Breast epithelium (tissue), 4 donors: ENCODE measurements at regions not wholly inside any gene's neighbourhood (a gene's known extent, or its start where the extent isn't known, plus 50 kb on each side); places are given as distances from the start of the nearest gene placed in this dataset.

ENCODE experiments used
- DNase-seq, 2 donors: peaks; one replicate each; pipeline ENCODE4 v3.0.0-alpha.2; 2019; ENCODE audit warnings: low spot score in 2 of 2
- H3K27ac ChIP-seq, 2 donors: fragments of 200-600 bp; sonication (generic) in 1 of 2; one replicate each; pipeline ENCODE4 v1.5.1; 2016 to 2019; ENCODE audit warnings: mild to moderate bottlenecking in 1 of 2
- H3K27me3 ChIP-seq, 2 donors: fragments of 200-600 bp; sonication (generic) in 1 of 2; one replicate each; pipeline versions ENCODE4 v1.5.1 to v1.6.0; 2017 to 2019; ENCODE audit warnings: control low read depth in 1 of 2, mild to moderate bottlenecking in 1 of 2
- H3K36me3 ChIP-seq: fragments of 200-600 bp; one replicate; pipeline ENCODE4 v1.5.1; 2019
- H3K4me1 ChIP-seq, 2 donors: fragments of 200-600 bp; sonication (generic); one replicate each; pipeline ENCODE4 v1.5.1; 2016 to 2019; ENCODE audit warnings: control low read depth in 1 of 2
- H3K4me3 ChIP-seq, 3 donors: fragments of 200-600 bp; sonication (generic); 1 replicate in 2 of 3; 2 replicates in 1 of 3; pipeline ENCODE4 v1.5.1; 2016 to 2019; ENCODE audit warnings: mild to moderate bottlenecking in 3 of 3, moderate library complexity in 2 of 3
- H3K9me3 ChIP-seq, 2 donors: fragments of 200-600 bp; sonication (generic) in 1 of 2; one replicate each; pipeline ENCODE4 v1.5.1; 2016 to 2019; ENCODE audit warnings: control low read depth in 1 of 2
- POLR2A ChIP-seq: fragments of 450-650 bp; IDR thresholded peaks from one replicate; pipeline ENCODE4 v1.6.1; 2016; ENCODE audit warnings: antibody characterized with exemption, mild to moderate bottlenecking, moderate library complexity
- POLR2AphosphoS5 ChIP-seq, 3 donors: sonication (generic); formaldehyde crosslinking; IDR thresholded peaks; one replicate each; pipeline ENCODE4 v1.6.1; 2017; ENCODE audit warnings: antibody characterized with exemption in 3 of 3
- intact Hi-C: fragments of 100-400 bp; cut with DNase I; formaldehyde crosslinking; loops from one replicate; pipeline ENCODE4 v1.15.1; 2023; ENCODE audit warnings: low total_unique reads
- TF ChIP-seq, protein P1 (sequence below), 3 donors: fragments of 450-650 bp; IDR thresholded peaks; one replicate each; pipeline ENCODE4 v1.5.1; 2016 to 2017; ENCODE audit warnings: antibody characterized with exemption in 3 of 3, mild to moderate bottlenecking in 3 of 3, moderate library complexity in 3 of 3

DNA sequence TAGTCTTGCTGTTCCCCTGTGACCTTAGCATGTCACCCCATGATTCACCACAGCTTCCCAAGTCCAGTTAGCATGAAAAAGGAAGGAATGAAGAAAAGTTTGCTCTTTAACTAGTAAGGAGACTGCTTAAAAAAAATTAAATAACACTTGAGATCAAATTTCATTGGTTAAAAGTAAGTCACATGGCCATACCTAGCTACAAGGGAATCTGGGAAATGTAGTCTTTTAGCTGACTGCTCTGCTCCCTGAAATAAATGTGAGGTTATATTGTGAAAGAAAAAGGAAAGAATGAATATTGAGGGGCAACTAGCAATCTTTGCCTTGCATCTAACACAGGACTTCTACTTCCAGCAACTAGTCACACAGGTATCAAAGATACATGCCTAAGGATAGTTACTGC lies 84.7 kb upstream of the LRRN1 start:
- Histone ChIP-seq H3K27ac (no peak overlapping the region), H3K9me3 (no peaks in the 10 kb centered on the region), H3K4me1 (no peaks in the 10 kb centered on the region), H3K27me3 (no peaks in the 10 kb centered on the region), H3K36me3 (no peaks in the 10 kb centered on the region), H3K4me3 (no peak overlapping the region)
- intact Hi-C loops = no loop called here
- DNase-seq = no peak
- TF ChIP-seq POLR2AphosphoS5 (IDR thresholded peaks at IDR 0.05) = no peak
- TF ChIP-seq, protein P1, sequence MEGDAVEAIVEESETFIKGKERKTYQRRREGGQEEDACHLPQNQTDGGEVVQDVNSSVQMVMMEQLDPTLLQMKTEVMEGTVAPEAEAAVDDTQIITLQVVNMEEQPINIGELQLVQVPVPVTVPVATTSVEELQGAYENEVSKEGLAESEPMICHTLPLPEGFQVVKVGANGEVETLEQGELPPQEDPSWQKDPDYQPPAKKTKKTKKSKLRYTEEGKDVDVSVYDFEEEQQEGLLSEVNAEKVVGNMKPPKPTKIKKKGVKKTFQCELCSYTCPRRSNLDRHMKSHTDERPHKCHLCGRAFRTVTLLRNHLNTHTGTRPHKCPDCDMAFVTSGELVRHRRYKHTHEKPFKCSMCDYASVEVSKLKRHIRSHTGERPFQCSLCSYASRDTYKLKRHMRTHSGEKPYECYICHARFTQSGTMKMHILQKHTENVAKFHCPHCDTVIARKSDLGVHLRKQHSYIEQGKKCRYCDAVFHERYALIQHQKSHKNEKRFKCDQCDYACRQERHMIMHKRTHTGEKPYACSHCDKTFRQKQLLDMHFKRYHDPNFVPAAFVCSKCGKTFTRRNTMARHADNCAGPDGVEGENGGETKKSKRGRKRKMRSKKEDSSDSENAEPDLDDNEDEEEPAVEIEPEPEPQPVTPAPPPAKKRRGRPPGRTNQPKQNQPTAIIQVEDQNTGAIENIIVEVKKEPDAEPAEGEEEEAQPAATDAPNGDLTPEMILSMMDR (IDR thresholded peaks at IDR 0.05) = no peak
- no peak for TF ChIP-seq POLR2A

DNA sequence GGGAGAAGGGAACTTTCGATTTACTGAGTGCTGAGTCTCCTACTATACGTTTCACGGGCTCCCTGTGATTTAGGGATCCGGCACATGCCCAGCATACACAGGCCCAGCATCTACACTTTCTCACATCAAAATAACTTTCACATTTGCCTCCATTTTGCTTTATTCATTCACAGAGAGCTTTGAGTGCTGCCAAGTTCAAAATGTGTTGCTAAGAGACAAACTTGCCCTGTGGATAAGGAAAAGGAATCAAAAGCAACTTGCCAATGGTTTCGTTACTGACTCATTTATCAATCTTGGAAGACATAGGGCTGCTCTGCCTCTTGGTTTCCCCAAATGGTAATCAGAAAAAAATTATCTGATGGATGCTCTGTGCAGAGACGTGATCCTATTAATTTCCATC lies 86.3 kb upstream of the LRRN1 start:
- TF ChIP-seq POLR2A = no peak
- TF ChIP-seq, protein P1 (IDR thresholded peaks at IDR 0.05) = no peak
- TF ChIP-seq POLR2AphosphoS5 (IDR thresholded peaks at IDR 0.05) = no peak
- Histone ChIP-seq H3K9me3 (no peaks in the 10 kb centered on the region), H3K4me1 (no peaks in the 10 kb centered on the region), H3K36me3 (no peaks in the 10 kb centered on the region), H3K4me3 (no peak overlapping the region), H3K27me3 (no peaks in the 10 kb centered on the region), H3K27ac (no peak overlapping the region)
- DNase-seq = no peak
- intact Hi-C loops = no loop called here

DNA sequence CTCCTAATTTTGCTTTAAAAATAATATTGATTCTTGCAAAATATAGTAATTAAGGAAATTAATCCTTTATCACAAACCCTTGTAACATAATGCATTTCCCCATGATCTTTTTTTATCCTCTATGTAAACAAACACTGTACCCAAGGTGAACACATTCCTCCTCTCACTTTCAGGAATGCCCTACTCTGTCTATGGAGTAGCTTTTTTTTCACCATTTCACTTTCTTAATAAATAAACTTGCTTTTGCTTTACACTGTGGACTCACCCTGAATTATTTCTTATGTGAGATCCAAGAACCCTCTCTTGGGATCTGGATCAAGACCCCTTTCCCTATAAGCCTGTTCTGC lies 90.5 kb upstream of the LRRN1 start:
- no peaks in the 10 kb centered on the region for H3K9me3 ChIP-seq
- intact Hi-C loops = no loop called here
- H3K4me1 ChIP-seq = no peaks in the 10 kb centered on the region
- no peak for DNase-seq
- no peaks in the 10 kb centered on the region for H3K36me3 ChIP-seq
- no peak overlapping the region for H3K27ac ChIP-seq
- H3K4me3 ChIP-seq = no peak overlapping the region
- no peaks in the 10 kb centered on the region for H3K27me3 ChIP-seq
- TF ChIP-seq, protein P1 (IDR thresholded peaks at IDR 0.05) = no peak
- TF ChIP-seq POLR2AphosphoS5 (IDR thresholded peaks at IDR 0.05) (no peak), POLR2A (no peak)

DNA sequence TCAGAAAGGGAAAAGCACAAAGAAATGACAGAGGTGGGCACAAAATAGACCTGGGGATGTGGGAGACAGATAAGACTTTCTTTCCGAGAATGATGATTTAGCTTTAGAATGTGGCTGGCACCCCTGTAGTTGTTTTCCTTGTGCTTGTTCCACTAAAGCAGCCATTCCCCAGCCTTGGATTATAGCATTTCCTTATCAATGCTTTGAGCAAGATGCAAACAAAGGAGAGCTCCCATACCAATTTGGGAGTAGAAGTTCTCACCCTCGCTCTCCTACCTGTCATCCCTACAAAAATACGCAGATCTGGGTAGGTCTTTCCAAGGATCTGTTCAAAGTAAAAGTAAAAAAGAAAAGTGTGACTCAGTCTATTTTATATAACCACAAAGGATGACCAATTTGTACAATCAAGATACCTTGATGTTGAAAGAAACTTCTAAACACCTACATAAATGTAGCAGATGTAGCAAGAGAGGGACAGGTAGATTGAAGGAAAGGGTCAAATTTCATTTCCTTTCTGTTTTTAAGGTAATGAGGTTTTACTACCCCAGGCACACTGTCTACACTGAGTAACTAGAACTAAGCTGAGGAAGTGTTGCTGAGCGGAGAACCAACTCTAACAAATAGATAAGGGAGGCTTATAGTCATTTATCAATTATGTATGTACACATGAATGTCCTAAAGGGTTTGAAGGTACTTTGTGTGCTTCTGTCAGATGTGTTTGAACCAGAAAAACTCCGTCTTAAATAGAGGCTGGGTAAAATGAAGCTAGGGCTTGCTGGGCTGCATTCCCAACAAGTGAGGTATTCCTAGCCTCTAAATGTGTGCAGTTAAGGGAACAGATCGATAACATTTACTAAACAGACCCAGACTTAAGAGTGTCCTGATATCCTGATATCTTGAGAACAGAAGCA lies 91.1 kb upstream of the LRRN1 start:
- DNase-seq = no peak
- H3K4me1 ChIP-seq = no peaks in the 10 kb centered on the region
- no peak overlapping the region for H3K4me3 ChIP-seq
- no peak overlapping the region for H3K27ac ChIP-seq
- TF ChIP-seq POLR2A (no peak), POLR2AphosphoS5 (IDR thresholded peaks at IDR 0.05) (no peak)
- TF ChIP-seq, protein P1 (IDR thresholded peaks at IDR 0.05) = no peak
- intact Hi-C loops = no loop called here
- no peaks in the 10 kb centered on the region for H3K9me3 ChIP-seq
- H3K27me3 ChIP-seq = no peaks in the 10 kb centered on the region
- H3K36me3 ChIP-seq = no peaks in the 10 kb centered on the region

DNA sequence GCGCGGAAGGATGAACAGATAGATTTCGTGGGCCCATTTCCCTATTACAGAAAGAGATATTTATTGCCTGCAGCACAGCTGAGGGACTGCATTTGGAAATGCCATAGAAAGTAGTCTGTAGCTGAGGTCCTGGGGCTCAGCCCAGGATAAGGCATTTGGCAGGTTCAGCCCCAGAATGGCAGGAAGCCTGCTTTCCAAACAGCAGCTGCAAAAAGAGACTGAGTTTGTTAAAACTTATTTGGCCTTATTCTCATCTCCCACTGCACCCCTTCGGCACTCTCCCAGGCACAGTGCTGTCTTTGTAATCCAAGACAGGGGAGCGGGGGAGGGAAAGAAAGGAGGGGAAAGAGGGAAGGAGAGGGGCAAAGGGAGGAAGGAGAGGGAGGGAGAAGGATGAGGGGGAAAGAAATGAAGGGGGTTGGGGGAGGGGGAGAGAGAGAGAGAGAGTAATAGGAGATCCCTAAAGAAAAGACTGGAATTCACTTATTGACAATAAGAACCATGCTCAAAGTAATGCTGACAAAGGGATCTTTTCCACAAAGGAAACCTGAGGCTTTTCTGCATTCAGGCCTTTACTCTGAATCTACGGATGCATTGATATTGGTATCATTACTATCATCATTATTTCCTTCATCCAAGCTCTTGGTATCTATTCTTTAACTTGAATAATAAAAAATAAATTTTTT lies 94.0 kb upstream of the LRRN1 start:
- TF ChIP-seq POLR2A (no peak), POLR2AphosphoS5 (IDR thresholded peaks at IDR 0.05) (no peak)
- TF ChIP-seq, protein P1 (IDR thresholded peaks at IDR 0.05) = no peak
- intact Hi-C loops = no loop called here
- H3K27me3 ChIP-seq = no peaks in the 10 kb centered on the region
- no peaks in the 10 kb centered on the region for H3K9me3 ChIP-seq
- H3K27ac ChIP-seq = no peak overlapping the region
- no peak overlapping the region for H3K4me3 ChIP-seq
- no peak for DNase-seq
- no peaks in the 10 kb centered on the region for H3K36me3 ChIP-seq
- no peaks in the 10 kb centered on the region for H3K4me1 ChIP-seq
